Erythroblast (primary cell): ENCODE measurements at regions not wholly inside any gene's neighbourhood (a gene's known extent, or its start where the extent isn't known, plus 50 kb on each side); places are given as distances from the start of the nearest gene placed in this dataset.
"Not testable (repeated sequence)": the region's sequence is repeated elsewhere in the genome, so short reads cannot be mapped to it uniquely, and the experiment has no call there.

ENCODE experiments used
- DNase-seq, 2 experiments: peaks; one replicate each; lab custom pipeline; 2025; lab: John Stamatoyannopoulos, UW
- GATA1 ChIP-seq: IDR thresholded peaks from 2 replicates; pipeline ENCODE4 v1.6.1; 2011; ENCODE audit warnings: low read depth, mild to moderate bottlenecking, control low read depth, low read length, moderate library complexity
- POLR2A ChIP-seq: IDR thresholded peaks from 2 replicates; pipeline ENCODE4 v1.6.1; 2011; ENCODE audit warnings: mild to moderate bottlenecking, low read length

DNA sequence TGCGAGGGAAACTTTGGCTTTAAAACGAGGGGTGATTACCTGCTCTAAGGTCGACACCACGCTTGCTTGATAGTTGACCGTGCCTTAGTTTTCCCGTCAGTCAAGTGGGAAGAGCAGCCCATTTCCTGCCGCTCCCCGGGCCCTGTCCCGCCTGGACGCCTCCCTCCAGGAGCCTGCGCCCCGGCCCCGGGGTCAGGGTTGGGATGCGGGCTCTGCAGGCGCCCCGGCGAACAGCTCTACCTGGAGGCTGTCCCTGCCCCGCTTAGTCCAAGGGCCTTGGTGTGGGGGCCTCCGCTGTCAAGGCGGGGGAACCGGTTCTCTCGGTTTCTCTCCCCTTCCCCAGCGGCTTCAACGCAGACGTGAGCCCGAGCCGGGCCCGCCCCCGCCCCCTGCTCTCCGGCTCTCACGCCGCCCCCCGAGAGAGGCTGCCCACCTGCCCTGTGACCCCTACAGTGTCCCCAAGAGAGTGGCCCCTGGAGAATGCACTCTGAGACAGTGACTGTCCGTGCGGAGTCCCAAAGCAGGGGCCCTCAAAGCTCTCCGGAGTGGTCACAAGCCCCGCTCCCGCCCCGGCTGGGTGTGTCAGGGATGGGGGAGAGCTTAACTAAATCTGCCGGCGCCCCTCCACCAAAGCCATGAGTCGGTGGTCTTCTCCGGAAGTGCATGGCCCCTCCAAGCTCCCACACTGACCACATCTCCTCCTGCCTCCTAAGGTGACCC is 117.4 kb upstream of the SMURF2 start:
- no peak for TF ChIP-seq GATA1
- no peak for TF ChIP-seq POLR2A
- no peak for DNase-seq

DNA sequence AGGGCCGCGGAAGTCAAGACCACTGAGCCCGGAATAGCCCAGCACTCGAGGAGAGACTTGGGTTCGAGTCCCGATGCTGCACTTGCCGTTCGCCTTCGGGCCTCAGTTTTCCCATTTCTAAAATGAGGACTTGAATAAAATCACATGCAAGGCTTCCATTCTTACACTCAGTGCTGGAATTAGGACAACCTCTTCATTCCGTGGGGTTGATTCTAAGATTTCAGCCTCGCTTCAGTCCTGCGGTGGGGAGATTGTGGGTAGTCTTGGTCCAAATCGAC is 116.9 kb upstream of the SMURF2 start:
- not testable (repeated sequence) for DNase-seq

GRCh38 chr17:64778240-64779097 is 116.4 kb upstream of the SMURF2 start:
- no peak for TF ChIP-seq POLR2A
- TF ChIP-seq GATA1, result no peak
- peak in 1 of 2 experiments; percentile 25 for DNase-seq

- no peak for DNase-seq
Observed at GRCh38 chr17:64777415-64778239, 115.5 kb upstream of the SMURF2 start.

DNA sequence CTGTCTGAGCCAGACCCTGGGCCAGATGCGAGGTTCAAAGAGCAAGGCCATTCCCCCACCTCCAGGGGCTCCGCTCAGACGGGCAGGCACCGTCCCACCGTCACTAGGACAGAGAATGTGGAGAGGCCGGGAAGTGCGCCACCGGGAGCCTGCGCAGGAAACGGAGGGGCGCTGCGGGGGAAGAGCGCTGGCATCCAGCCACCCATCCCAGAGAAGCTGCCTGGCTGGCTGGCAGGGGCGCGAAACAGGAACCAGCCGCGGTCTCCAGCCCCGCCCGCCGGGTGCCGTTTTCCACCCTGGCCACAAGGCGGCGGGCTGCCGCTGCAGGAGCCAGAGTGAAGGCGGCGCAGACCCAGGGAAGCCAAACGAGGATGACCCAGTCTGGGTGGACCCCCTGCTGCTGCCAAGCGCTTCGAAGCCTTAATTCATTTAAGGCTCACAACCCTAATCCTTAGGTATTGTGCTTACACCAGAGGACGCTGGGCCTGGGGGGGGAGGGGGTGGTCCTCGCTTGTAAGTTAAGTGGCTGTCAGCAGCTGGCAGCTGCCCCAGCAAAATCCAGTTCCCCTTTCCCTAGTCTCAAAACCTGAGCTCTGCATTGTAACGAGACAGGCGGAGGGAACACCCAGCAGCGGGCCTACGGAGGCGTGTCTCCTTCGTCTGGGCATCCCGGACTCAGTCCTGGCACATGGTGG is 114.8 kb upstream of the SMURF2 start:
- DNase-seq, result peak; percentile 69 to 82

More at GRCh38 chr17:64777415-64778239, 115.5 kb upstream of the SMURF2 start:
- no peak for TF ChIP-seq GATA1
- TF ChIP-seq POLR2A, result no peak

DNA sequence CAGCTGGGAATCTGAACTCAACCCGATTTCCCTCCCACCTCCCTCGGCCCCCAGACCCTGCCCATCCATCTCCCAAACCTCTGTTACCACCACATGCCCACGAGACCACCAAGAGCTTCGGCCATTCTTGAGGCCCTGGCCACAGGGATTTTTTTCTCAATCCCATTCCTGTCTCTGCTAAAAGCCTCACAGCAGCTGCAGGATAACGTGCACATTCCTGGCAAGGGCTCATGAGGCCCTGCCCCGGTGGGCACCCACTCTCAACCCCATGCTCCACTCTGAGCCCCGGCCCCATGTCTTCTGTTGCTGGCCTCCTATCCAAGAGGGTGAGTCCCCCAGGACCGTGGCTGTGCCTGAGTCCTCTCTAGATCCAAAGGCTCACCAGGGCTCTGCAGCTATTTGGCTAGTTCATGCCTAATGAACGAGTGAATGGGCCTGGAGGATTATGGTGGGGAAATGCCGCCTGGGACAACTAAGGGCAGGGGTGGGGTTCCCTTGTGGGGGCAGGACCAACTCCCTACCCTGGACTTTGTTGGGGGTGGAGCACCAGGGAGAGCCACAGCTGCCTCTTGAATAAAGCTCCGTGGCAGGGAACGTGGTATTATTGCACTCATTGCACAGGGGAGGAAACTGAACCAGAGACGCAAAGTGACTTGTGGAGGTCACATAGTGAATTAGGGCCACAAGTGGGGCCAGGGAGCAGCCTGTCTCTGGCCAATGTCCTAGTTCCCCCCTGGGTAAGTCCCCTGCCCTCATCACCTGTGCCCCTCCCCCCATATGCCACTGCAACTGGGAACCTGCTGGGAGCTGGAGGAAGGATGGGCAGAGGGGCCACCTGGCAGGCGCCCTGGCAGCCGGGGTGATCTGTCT is 113.8 kb upstream of the SMURF2 start:
- DNase-seq, result no peak
- TF ChIP-seq POLR2A (no peak), GATA1 (no peak)

DNA sequence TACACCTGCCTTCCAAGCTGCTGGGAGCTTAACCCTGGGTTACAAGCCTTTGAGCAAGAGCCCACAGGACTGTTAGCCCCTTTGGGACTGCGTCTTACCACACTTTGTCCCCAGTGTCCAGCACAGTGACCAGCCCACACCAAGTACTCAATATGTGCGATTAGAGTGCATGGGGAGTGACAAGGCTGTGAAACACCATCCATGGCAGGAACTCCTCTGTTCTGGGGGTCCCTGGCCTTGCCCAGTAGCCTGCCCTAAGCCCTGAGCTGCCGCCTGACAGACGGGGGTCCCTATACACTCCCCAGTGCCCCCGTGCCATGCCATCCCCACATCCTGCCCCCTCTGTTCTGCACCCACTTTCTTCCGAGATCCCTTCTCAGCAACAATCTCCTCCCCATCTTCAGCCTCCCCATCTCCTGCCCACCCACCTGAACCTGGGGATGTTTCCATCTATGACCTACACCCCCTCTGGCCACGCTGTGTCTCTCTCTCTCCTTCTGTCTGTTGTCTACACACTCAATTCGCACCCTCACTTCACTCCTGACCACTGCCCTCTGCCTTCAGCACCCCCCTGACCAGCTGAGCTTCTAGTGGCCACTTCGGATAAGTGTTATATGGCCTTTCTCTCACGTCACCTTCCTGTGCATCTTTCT is 112.9 kb upstream of the SMURF2 start:
- TF ChIP-seq POLR2A (no peak), GATA1 (no peak)
- DNase-seq, result no peak

- no peak for DNase-seq
- no peak for TF ChIP-seq POLR2A
- TF ChIP-seq GATA1, result no peak
Observed at GRCh38 chr17:64773836-64774761, 112.0 kb upstream of the SMURF2 start.

- TF ChIP-seq GATA1 (no peak), POLR2A (no peak)
Observed at GRCh38 chr17:64773386-64773835, 111.3 kb upstream of the SMURF2 start.

GRCh38 chr17:64772845-64773299 is 110.8 kb upstream of the SMURF2 start:
- no peak for DNase-seq
- TF ChIP-seq GATA1 (no peak), POLR2A (no peak)

More at GRCh38 chr17:64773386-64773835, 111.3 kb upstream of the SMURF2 start:
- no peak for DNase-seq

DNA sequence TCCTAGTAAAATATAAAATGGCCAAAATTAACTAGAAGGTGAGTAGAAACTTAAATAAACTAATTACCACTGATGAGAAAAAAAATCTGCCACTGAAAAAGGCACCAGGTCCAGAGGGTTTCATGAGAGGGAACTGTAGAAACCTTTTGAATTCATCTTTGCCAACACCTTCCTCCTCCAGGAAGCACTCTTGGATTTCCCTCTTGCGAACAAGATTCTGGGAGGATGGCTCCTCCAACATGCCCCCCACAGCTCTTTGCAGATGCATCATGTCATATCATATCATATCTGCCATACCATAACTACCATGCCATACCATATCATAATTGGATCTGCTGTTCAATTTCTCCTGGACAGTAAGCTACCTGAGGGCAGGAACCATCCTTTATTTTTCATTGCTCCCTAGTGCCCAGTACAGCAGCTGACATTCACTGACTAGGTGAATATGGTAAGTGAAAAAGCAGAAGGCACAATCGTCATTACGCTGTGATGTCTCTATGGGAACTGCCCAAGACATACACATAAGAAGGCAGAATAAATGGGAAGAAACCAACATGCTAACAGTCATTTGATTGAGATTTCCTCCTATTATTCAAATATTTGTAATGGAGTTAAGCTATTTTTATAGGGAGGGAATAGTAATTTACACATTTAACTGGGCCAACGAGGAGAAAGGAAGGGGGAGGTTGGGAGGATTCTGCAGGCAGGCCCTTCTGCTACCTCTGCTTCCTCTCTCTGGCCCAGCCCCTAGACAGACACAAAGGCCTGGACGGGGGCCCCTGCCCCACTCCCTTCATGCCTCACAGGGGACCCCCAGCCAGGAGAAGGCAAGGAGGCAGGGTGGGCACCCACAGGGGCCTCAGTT is 110.1 kb upstream of the SMURF2 start:
- no peak for DNase-seq
- TF ChIP-seq GATA1, result no peak
- TF ChIP-seq POLR2A, result no peak
